HCT116 (cell line): ENCODE measurements at regions not wholly inside any gene's neighbourhood (a gene's known extent, or its start where the extent isn't known, plus 50 kb on each side); places are given as distances from the start of the nearest gene placed in this dataset.

Source experiments
- ATAC-seq: fragments of 200-7000 bp; cut with Tn5 transposase; 2 replicates; pipeline ENCODE4 v1.9.1; 2020; ENCODE audit warnings: mild to moderate bottlenecking, moderate library complexity
- BruUV-seq: library from RNA; stranded (reverse); fragments of 400-500 nt; replicated peaks from 2 replicates; lab custom pipeline; 2021; lab: Mats Ljungman, UMichigan
- CTCF ChIA-PET: fragments of 300-600 bp; sonication (Branson Sonifier 250); formaldehyde crosslinking; loops from one replicate; lab custom pipeline; 2021; ENCODE audit warnings: antibody characterized with exemption; lab: Charles Lee
- POLR2A ChIA-PET: fragments of 300-600, 350-600 bp; sonication (Branson Sonifier 250); formaldehyde crosslinking; loops from one replicate; lab custom pipeline; 2021; ENCODE audit warnings: antibody characterized with exemption; lab: Charles Lee
- RAD21 ChIA-PET, 2 experiments: fragments of 300-600 bp; sonication (Branson Sonifier 250); formaldehyde crosslinking; loops; one replicate each; lab custom pipeline; 2023; ENCODE audit warnings: low total read pairs in 2 of 2; ENCODE audit not compliant: uncharacterized antibody in 2 of 2, unreplicated experiment in 2 of 2, low non-redundant PET in 1 of 2; lab: Charles Lee
- DNase-seq: peaks from one replicate; pipeline ENCODE4 v3.0.0-alpha.2; 2010; ENCODE audit warnings: low read depth, low spot score
- H2AFZ ChIP-seq: fragments of 200-600 bp; shearing (Covaris generic), sonication (generic); 2 replicates; pipeline ENCODE4 v1.6.1; 2017; ENCODE audit warnings: low read depth, mixed run types, mixed read lengths, antibody characterized with exemption, low read length; ENCODE audit not compliant: poor library complexity, severe bottlenecking
- H3K27ac ChIP-seq: 2 replicates; pipeline ENCODE4 v1.5.1; 2012; ENCODE audit warnings: low read depth, low read length
- H3K27me3 ChIP-seq: fragments of 200-600 bp; sonication (generic); 2 replicates; pipeline ENCODE4 v1.6.1; 2016; ENCODE audit warnings: mixed run types, low read length, mixed read lengths; ENCODE audit not compliant: insufficient read depth
- H3K36me3 ChIP-seq, 2 experiments: fragments of 200-500 bp in 1 of 2; fragments of 200-600 bp in 1 of 2; sonication (Bioruptor generic) in 1 of 2; sonication (generic) in 1 of 2; 2 replicates each; pipeline versions ENCODE4 v1.5.1 to v1.6.1; 2014 to 2016; ENCODE audit warnings: low read length in 2 of 2, inconsistent platforms in 1 of 2, mixed read lengths in 1 of 2, mixed run types in 1 of 2; ENCODE audit not compliant: insufficient read depth in 2 of 2, control insufficient read depth in 1 of 2
- H3K4me1 ChIP-seq, 2 experiments: fragments of 200-600 bp in 1 of 2; sonication (generic) in 1 of 2; 2 replicates each; pipeline versions ENCODE4 v1.5.1 to v1.6.1; 2012 to 2017; ENCODE audit warnings: low read length in 2 of 2, inconsistent platforms in 1 of 2, mild to moderate bottlenecking in 1 of 2, mixed read lengths in 1 of 2, mixed run types in 1 of 2, moderate library complexity in 1 of 2; ENCODE audit not compliant: insufficient read depth in 2 of 2, control insufficient read depth in 1 of 2
- H3K4me2 ChIP-seq: fragments of 200-600 bp; sonication (generic); 2 replicates; pipeline ENCODE4 v1.6.1; 2017; ENCODE audit warnings: mixed run types, low read length, mixed read lengths
- H3K4me3 ChIP-seq, 2 experiments: fragments of 200-600 bp in 1 of 2; sonication (generic) in 1 of 2; replicated peaks in 1 of 2; 2 replicates each; pipeline ENCODE4 v1.5.1; 2011 to 2016; ENCODE audit warnings: low read length in 2 of 2, control low read depth in 1 of 2, low read depth in 1 of 2, mild to moderate bottlenecking in 1 of 2, mixed read lengths in 1 of 2, mixed run types in 1 of 2
- H3K79me2 ChIP-seq: fragments of 200-600 bp; sonication (generic); 2 replicates; pipeline ENCODE4 v1.6.1; 2017; ENCODE audit warnings: mild to moderate bottlenecking, mixed run types, low read length, moderate library complexity, mixed read lengths; ENCODE audit not compliant: insufficient read depth
- H3K9ac ChIP-seq: fragments of 200-600 bp; sonication (generic); 2 replicates; pipeline ENCODE4 v1.6.1; 2016; ENCODE audit warnings: low read length, mixed read lengths
- H3K9me2 ChIP-seq: fragments of 200-600 bp; sonication (generic), shearing (Covaris generic); 2 replicates; pipeline ENCODE4 v1.6.1; 2017; ENCODE audit warnings: mixed run types, mild to moderate bottlenecking, moderate library complexity; ENCODE audit not compliant: insufficient read depth
- H3K9me3 ChIP-seq, 2 experiments: fragments of 200-500 bp in 1 of 2; fragments of 200-600 bp in 1 of 2; sonication (Bioruptor generic) in 1 of 2; sonication (generic) in 1 of 2; 2 replicates each; pipeline ENCODE4 v1.6.1; 2014 to 2017; ENCODE audit warnings: low read length in 2 of 2, mixed read lengths in 2 of 2, inconsistent platforms in 1 of 2, low read depth in 1 of 2, mild to moderate bottlenecking in 1 of 2, mixed run types in 1 of 2, moderate library complexity in 1 of 2; ENCODE audit not compliant: control insufficient read depth in 1 of 2, insufficient read depth in 1 of 2
- H4K20me1 ChIP-seq: fragments of 200-600 bp; sonication (generic), shearing (Covaris generic); 2 replicates; pipeline ENCODE4 v1.6.1; 2017; ENCODE audit warnings: mixed run types, mild to moderate bottlenecking, moderate library complexity; ENCODE audit not compliant: insufficient read depth
- CTCF ChIP-seq, 3 experiments: fragments of 200-600 bp in 1 of 3; sonication (generic) in 1 of 3; IDR thresholded peaks in 2 of 3; conservative IDR thresholded peaks in 1 of 3; 2 replicates each; pipeline ENCODE4 v1.5.1; 2012 to 2017; ENCODE audit warnings: low read depth in 2 of 3, low read length in 2 of 3, antibody characterized with exemption in 1 of 3, borderline replicate concordance in 1 of 3, control low read depth in 1 of 3, mild to moderate bottlenecking in 1 of 3, mixed read lengths in 1 of 3, mixed run types in 1 of 3, moderate library complexity in 1 of 3; ENCODE audit not compliant: insufficient read depth in 1 of 3
- EGR1 ChIP-seq: IDR thresholded peaks from 2 replicates; pipeline ENCODE4 v1.6.1; 2012; ENCODE audit warnings: low read depth
- EZH2 ChIP-seq: fragments of 200-600 bp; sonication (generic); IDR thresholded peaks from 2 replicates; pipeline ENCODE4 v1.6.1; 2017; ENCODE audit warnings: antibody characterized with exemption, mixed run types
- FOSL1 ChIP-seq: IDR thresholded peaks from 2 replicates; pipeline ENCODE4 v1.6.1; 2012; ENCODE audit warnings: low read depth
- POLR2A ChIP-seq: IDR thresholded peaks from 2 replicates; pipeline ENCODE4 v1.7.0; 2011; ENCODE audit warnings: borderline replicate concordance; ENCODE audit not compliant: insufficient read depth, insufficient read length; ENCODE audit errors: extremely low read depth
- POLR2AphosphoS5 ChIP-seq: IDR thresholded peaks from 2 replicates; pipeline ENCODE4 v1.6.1; 2011; ENCODE audit warnings: mild to moderate bottlenecking, low read depth, low read length, moderate library complexity
- RAD21 ChIP-seq: IDR thresholded peaks from 2 replicates; pipeline ENCODE4 v1.6.1; 2012; ENCODE audit warnings: low read depth, mild to moderate bottlenecking
- REST ChIP-seq: IDR thresholded peaks from 2 replicates; pipeline ENCODE4 v1.6.1; 2012; ENCODE audit warnings: low read depth
- SP1 ChIP-seq: IDR thresholded peaks from 2 replicates; pipeline ENCODE4 v1.6.1; 2012; ENCODE audit warnings: low read depth
- SRF ChIP-seq: IDR thresholded peaks from 2 replicates; pipeline ENCODE4 v1.6.1; 2012; ENCODE audit warnings: low read depth
- TCF7L2 ChIP-seq: IDR thresholded peaks from 2 replicates; pipeline ENCODE4 v1.7.0; 2011; ENCODE audit warnings: borderline replicate concordance, inconsistent platforms; ENCODE audit not compliant: insufficient read depth, insufficient read length; ENCODE audit errors: extremely low read depth
- YY1 ChIP-seq: IDR thresholded peaks from 2 replicates; pipeline ENCODE4 v1.6.1; 2011; ENCODE audit warnings: low read length, low read depth, moderate library complexity, mild to moderate bottlenecking; ENCODE audit not compliant: insufficient replicate concordance; ENCODE audit errors: extremely low read depth
- ZFX ChIP-seq: fragments of 450-650 bp; IDR thresholded peaks from 2 replicates; pipeline ENCODE4 v1.6.1; 2017
- ZNF274 ChIP-seq: fragments of 200-500 bp; sonication (Bioruptor generic); IDR thresholded peaks from 2 replicates; pipeline ENCODE4 v1.6.1; 2014; ENCODE audit warnings: mild to moderate bottlenecking, low read depth, low read length, inconsistent platforms
- intact Hi-C: fragments of 100-400 bp; cut with micrococcal nuclease; formaldehyde crosslinking; loops from 2 replicates; pipeline ENCODE4 v1.10.0; 2022
- TF ChIP-seq, protein P1 (sequence below): IDR thresholded peaks from 2 replicates; pipeline ENCODE4 v1.6.1; 2011; ENCODE audit warnings: mild to moderate bottlenecking, low read length, moderate library complexity; ENCODE audit not compliant: insufficient replicate concordance; ENCODE audit errors: extremely low read depth
- TF ChIP-seq, protein P2 (sequence below): IDR thresholded peaks from 2 replicates; pipeline ENCODE4 v1.6.1; 2012

GRCh38 chr13:39821977-39822376 is 166.5 kb downstream of the COG6 start:
- Histone ChIP-seq H3K27me3 (peaks cover 1% of the 10 kb centered on the region; the same call in 1 of the 2 replicates), H3K27ac (no peak overlapping the region), H3K79me2 (no peaks in the 10 kb centered on the region), H3K36me3 (no peaks in the 10 kb centered on the region), H3K4me1 (no peaks in the 10 kb centered on the region), H3K4me3 (no peak overlapping the region), H3K9me2 (no peaks in the 10 kb centered on the region), H2AFZ (no peak overlapping the region), H3K9me3 (no peaks in the 10 kb centered on the region), H3K9ac (no peak overlapping the region), H4K20me1 (no peaks in the 10 kb centered on the region), H3K4me2 (no peak overlapping the region)
- intact Hi-C loops: no loop called here
- ChIA-PET CTCF (no interaction called here), RAD21 (no interaction called here), POLR2A (no interaction called here)
- DNase-seq (no peak), ATAC-seq (no peak)
- no peak for TF ChIP-seq REST
- TF ChIP-seq, protein P1, sequence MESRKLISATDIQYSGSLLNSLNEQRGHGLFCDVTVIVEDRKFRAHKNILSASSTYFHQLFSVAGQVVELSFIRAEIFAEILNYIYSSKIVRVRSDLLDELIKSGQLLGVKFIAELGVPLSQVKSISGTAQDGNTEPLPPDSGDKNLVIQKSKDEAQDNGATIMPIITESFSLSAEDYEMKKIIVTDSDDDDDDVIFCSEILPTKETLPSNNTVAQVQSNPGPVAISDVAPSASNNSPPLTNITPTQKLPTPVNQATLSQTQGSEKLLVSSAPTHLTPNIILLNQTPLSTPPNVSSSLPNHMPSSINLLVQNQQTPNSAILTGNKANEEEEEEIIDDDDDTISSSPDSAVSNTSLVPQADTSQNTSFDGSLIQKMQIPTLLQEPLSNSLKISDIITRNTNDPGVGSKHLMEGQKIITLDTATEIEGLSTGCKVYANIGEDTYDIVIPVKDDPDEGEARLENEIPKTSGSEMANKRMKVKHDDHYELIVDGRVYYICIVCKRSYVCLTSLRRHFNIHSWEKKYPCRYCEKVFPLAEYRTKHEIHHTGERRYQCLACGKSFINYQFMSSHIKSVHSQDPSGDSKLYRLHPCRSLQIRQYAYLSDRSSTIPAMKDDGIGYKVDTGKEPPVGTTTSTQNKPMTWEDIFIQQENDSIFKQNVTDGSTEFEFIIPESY: no peak
- TF ChIP-seq CTCF (IDR thresholded peaks at IDR 0.05 in 2 of 3, conservative IDR thresholded peaks at IDR 0.05 in 1 of 3; ENCODE audit: borderline replicate concordance in 1 of 3, insufficient read depth in 1 of 3, low read depth in 2 of 3, low read length in 2 of 3): no peak
- TF ChIP-seq SRF: no peak
- TF ChIP-seq TCF7L2: no peak
- TF ChIP-seq RAD21: no peak
- no peak for TF ChIP-seq ZFX
- no peak for TF ChIP-seq POLR2A
- TF ChIP-seq FOSL1: no peak
- TF ChIP-seq, protein P2, sequence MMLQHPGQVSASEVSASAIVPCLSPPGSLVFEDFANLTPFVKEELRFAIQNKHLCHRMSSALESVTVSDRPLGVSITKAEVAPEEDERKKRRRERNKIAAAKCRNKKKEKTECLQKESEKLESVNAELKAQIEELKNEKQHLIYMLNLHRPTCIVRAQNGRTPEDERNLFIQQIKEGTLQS: no peak
- TF ChIP-seq ZNF274: no peak
- TF ChIP-seq YY1: no peak
- TF ChIP-seq EGR1: no peak
- no peak for TF ChIP-seq EZH2
- no peak for TF ChIP-seq POLR2AphosphoS5
- TF ChIP-seq SP1: no peak
- BruUV-seq: no TSS peak
